ENCODE measurements at regions not wholly inside any gene's neighbourhood (a gene's known extent, or its start where the extent isn't known, plus 50 kb on each side); places are given as distances from the start of the nearest gene placed in this dataset.

- intact Hi-C loops (cut with micrococcal nuclease; ENCODE audit: unreplicated experiment) = no loop called here
- no peak for DNase-seq (ENCODE audit: low read depth, low spot score)
- TF ChIP-seq SRF (IDR thresholded peaks at IDR 0.05; ENCODE audit: low read depth in 2 of 2, low read length in 2 of 2) (no peak), RELB (IDR thresholded peaks at IDR 0.05; ENCODE audit: low read depth) (no peak), RAD51 (IDR thresholded peaks at IDR 0.05) (no peak), EZH2 (IDR thresholded peaks at IDR 0.05; ENCODE audit: borderline replicate concordance, control insufficient read depth, low read depth, low read length) (no peak), BCL11A (IDR thresholded peaks at IDR 0.05; ENCODE audit: low read depth, low read length) (no peak), MTA3 (IDR thresholded peaks at IDR 0.05; ENCODE audit: borderline replicate concordance, low read length) (no peak), CHD4 (IDR thresholded peaks at IDR 0.05) (no peak), MLLT1 (IDR thresholded peaks at IDR 0.05) (no peak), ZBTB4 (CRISPR knock-in tag; IDR thresholded peaks at IDR 0.05) (no peak), SUZ12 (IDR thresholded peaks at IDR 0.05; ENCODE audit: unreplicated experiment) (no peak), NR2C2 (IDR thresholded peaks at IDR 0.05; ENCODE audit: borderline replicate concordance, control insufficient read depth, insufficient read length, low read depth) (no peak), CREB1 (IDR thresholded peaks at IDR 0.05; ENCODE audit: low read depth) (no peak), ZNF207 (IDR thresholded peaks at IDR 0.05; ENCODE audit: borderline replicate concordance) (no peak), EGR1 (IDR thresholded peaks at IDR 0.05; ENCODE audit: borderline replicate concordance in 1 of 2, low read depth in 2 of 2, low read length in 2 of 2) (no peak), TCF3 (IDR thresholded peaks at IDR 0.05; ENCODE audit: borderline replicate concordance, insufficient read depth, low read depth, low read length) (no peak), SIN3A (IDR thresholded peaks at IDR 0.05; ENCODE audit: low read depth, low read length) (no peak), MEF2B (IDR thresholded peaks at IDR 0.05; ENCODE audit: partially characterized antibody, poor library complexity, severe bottlenecking) (no peak)
- Histone ChIP-seq H4K20me1 (ENCODE audit: control insufficient read depth, insufficient read depth) (no peaks in the 10 kb centered on the region), H3K27ac (ENCODE audit: control insufficient read depth, insufficient read depth) (no peak overlapping the region), H3K27me3 (replicated peaks in 1 of 2; ENCODE audit: control insufficient read depth in 2 of 2, insufficient read depth in 2 of 2, low read length in 1 of 2) (no peaks in the 10 kb centered on the region), H3K9ac (ENCODE audit: control insufficient read depth, insufficient read depth, low read length) (no peak overlapping the region), H3K79me2 (ENCODE audit: control insufficient read depth, insufficient read depth, low read length) (no peaks in the 10 kb centered on the region), H3K9me3 (replicated peaks; ENCODE audit: control insufficient read depth, insufficient read depth, low read length) (no peaks in the 10 kb centered on the region), H3K36me3 (ENCODE audit: control insufficient read depth in 2 of 2, insufficient read depth in 2 of 2, low read length in 1 of 2) (no peaks in the 10 kb centered on the region), H3K4me3 (no peak overlapping the region), H3K4me2 (ENCODE audit: control insufficient read depth, insufficient read depth) (no peak overlapping the region), H2AFZ (ENCODE audit: control insufficient read depth, low read depth, low read length) (no peak overlapping the region), H3K4me1 (ENCODE audit: control insufficient read depth, insufficient read depth, low read length) (no peaks in the 10 kb centered on the region)
- ChIA-PET CTCF (no interaction called here), POLR2A (no interaction called here), RAD21 (ENCODE audit: unreplicated experiment) (no interaction called here), SMC1A (ENCODE audit: uncharacterized antibody, unreplicated experiment) (no interaction called here)
- BruUV-seq (replicated peaks) = no TSS peak
- ATAC-seq = no peak
- in situ Hi-C loops (cut with MboI) = no loop called here
- WGBS (ENCODE audit: insufficient coverage, insufficient replicate concordance, low lambda C conversion rate, missing lambda C conversion rate) = 11% methylated on average over 10 of the region's 10 CpGs
- FAIRE-seq = no peak
Measured at GRCh38 chr21:39115576-39116235, 67.5 kb downstream of the PSMG1 start.

Measured in GM12878 (cell line).